ENCODE measurements at regions not wholly inside any gene's neighbourhood (a gene's known extent, or its start where the extent isn't known, plus 50 kb on each side); places are given as distances from the start of the nearest gene placed in this dataset.

DNA sequence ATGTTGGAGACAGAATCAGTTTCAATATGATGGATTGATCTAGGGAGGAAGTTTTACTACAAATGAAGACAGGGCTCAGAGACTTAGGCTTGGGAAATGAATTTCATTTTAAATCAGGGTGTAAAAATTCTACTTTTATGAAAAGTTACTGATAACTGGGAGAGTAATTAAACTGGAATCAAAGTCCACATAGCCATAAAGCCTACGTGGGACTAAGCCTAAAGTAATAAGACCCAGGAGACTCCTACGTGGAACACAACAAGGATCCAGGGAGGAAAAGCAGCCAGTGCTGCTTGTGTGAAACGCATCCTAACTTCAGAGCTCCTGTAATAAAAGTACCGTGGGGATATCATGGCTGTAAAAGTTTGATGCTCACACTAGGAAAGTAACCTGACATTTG lies 152.0 kb upstream of the MYO16 start:
- TF ChIP-seq EZH2 (IDR thresholded peaks at IDR 0.05; ENCODE audit: insufficient read depth, poor library complexity, severe bottlenecking) (no peak), EZH2phosphoT487 (IDR thresholded peaks at IDR 0.05; ENCODE audit: insufficient read depth, low read depth) (no peak)

All from GM23248 (cell line).